ENCODE measurements at regions not wholly inside any gene's neighbourhood (a gene's known extent, or its start where the extent isn't known, plus 50 kb on each side); places are given as distances from the start of the nearest gene placed in this dataset.

- Histone ChIP-seq H3K36me3 (ENCODE audit: insufficient read depth, low read length) (no peaks in the 10 kb centered on the region), H3K4me3 (ENCODE audit: low read depth, low read length) (no peak overlapping the region), H3K27ac (ENCODE audit: low read depth, low read length) (no peak overlapping the region), H3K27me3 (ENCODE audit: insufficient read depth, low read length) (no peaks in the 10 kb centered on the region), H3K79me2 (ENCODE audit: control insufficient read depth, insufficient read depth, low read length, unreplicated experiment) (no peaks in the 10 kb centered on the region), H3K4me1 (ENCODE audit: control insufficient read depth, insufficient read depth, low read length, unreplicated experiment) (no peaks in the 10 kb centered on the region), H2AFZ (ENCODE audit: low read length, unreplicated experiment) (no peak overlapping the region)
Observed at GRCh38 chr5:4054092-4054491, 458.5 kb downstream of the IRX1 start.

- no peaks in the 10 kb centered on the region for H3K4me1 ChIP-seq (ENCODE audit: control insufficient read depth, insufficient read depth, low read length, unreplicated experiment)
- no peaks in the 10 kb centered on the region for H3K79me2 ChIP-seq (ENCODE audit: control insufficient read depth, insufficient read depth, low read length, unreplicated experiment)
- H2AFZ ChIP-seq (ENCODE audit: low read length, unreplicated experiment), result no peak overlapping the region
- no peaks in the 10 kb centered on the region for H3K36me3 ChIP-seq (ENCODE audit: insufficient read depth, low read length)
- H3K27me3 ChIP-seq (ENCODE audit: insufficient read depth, low read length), result no peaks in the 10 kb centered on the region
- no peak overlapping the region for H3K4me3 ChIP-seq (ENCODE audit: low read depth, low read length)
- no peak overlapping the region for H3K27ac ChIP-seq (ENCODE audit: low read depth, low read length)
Observed at GRCh38 chr5:4058899-4059298, 463.3 kb downstream of the IRX1 start.

GRCh38 chr5:4065472-4066320 lies 470.1 kb downstream of the IRX1 start:
- H3K36me3 ChIP-seq (ENCODE audit: insufficient read depth, low read length), result no peaks in the 10 kb centered on the region
- no peaks in the 10 kb centered on the region for H3K27me3 ChIP-seq (ENCODE audit: insufficient read depth, low read length)
- H3K79me2 ChIP-seq (ENCODE audit: control insufficient read depth, insufficient read depth, low read length, unreplicated experiment), result no peaks in the 10 kb centered on the region
- no peak overlapping the region for H2AFZ ChIP-seq (ENCODE audit: low read length, unreplicated experiment)
- H3K4me1 ChIP-seq (ENCODE audit: control insufficient read depth, insufficient read depth, low read length, unreplicated experiment), result no peaks in the 10 kb centered on the region
- H3K4me3 ChIP-seq (ENCODE audit: low read depth, low read length), result no peak overlapping the region
- no peak overlapping the region for H3K27ac ChIP-seq (ENCODE audit: low read depth, low read length)

DNA sequence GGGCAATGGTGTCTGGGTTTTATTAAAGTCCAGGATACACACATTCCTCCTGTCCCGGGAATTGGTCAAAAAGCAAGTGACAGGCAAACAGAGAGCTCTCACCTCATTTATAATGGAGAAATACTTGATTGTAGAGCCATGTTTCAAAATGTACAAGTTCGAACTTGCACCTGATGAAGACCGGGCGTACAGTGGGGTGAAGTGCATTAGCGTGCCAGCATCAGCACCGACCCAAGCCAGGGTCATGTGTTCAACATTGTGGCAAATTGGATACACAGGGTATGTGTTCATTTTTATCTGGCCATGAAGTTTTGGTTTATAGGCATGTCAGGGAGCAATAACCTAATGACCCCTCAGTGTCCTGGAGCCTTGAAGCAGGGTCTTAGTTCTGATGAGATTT lies 472.5 kb downstream of the IRX1 start:
- no peaks in the 10 kb centered on the region for H3K79me2 ChIP-seq (ENCODE audit: control insufficient read depth, insufficient read depth, low read length, unreplicated experiment)
- H3K27me3 ChIP-seq (ENCODE audit: insufficient read depth, low read length), result no peaks in the 10 kb centered on the region
- no peak overlapping the region for H3K27ac ChIP-seq (ENCODE audit: low read depth, low read length)
- H2AFZ ChIP-seq (ENCODE audit: low read length, unreplicated experiment), result no peak overlapping the region
- H3K4me3 ChIP-seq (ENCODE audit: low read depth, low read length), result no peak overlapping the region
- no peaks in the 10 kb centered on the region for H3K36me3 ChIP-seq (ENCODE audit: insufficient read depth, low read length)
- no peaks in the 10 kb centered on the region for H3K4me1 ChIP-seq (ENCODE audit: control insufficient read depth, insufficient read depth, low read length, unreplicated experiment)

GRCh38 chr5:4078544-4078943 lies 482.9 kb downstream of the IRX1 start:
- no peak overlapping the region for H3K27ac ChIP-seq (ENCODE audit: low read depth, low read length)
- H3K79me2 ChIP-seq (ENCODE audit: control insufficient read depth, insufficient read depth, low read length, unreplicated experiment), result no peaks in the 10 kb centered on the region
- H3K36me3 ChIP-seq (ENCODE audit: insufficient read depth, low read length), result no peaks in the 10 kb centered on the region
- no peak overlapping the region for H2AFZ ChIP-seq (ENCODE audit: low read length, unreplicated experiment)
- no peak overlapping the region for H3K4me3 ChIP-seq (ENCODE audit: low read depth, low read length)
- H3K4me1 ChIP-seq (ENCODE audit: control insufficient read depth, insufficient read depth, low read length, unreplicated experiment), result no peaks in the 10 kb centered on the region
- no peaks in the 10 kb centered on the region for H3K27me3 ChIP-seq (ENCODE audit: insufficient read depth, low read length)

GRCh38 chr5:4079831-4080230 lies 484.2 kb downstream of the IRX1 start:
- Histone ChIP-seq H2AFZ (ENCODE audit: low read length, unreplicated experiment) (no peak overlapping the region), H3K36me3 (ENCODE audit: insufficient read depth, low read length) (no peaks in the 10 kb centered on the region), H3K79me2 (ENCODE audit: control insufficient read depth, insufficient read depth, low read length, unreplicated experiment) (no peaks in the 10 kb centered on the region), H3K27ac (ENCODE audit: low read depth, low read length) (no peak overlapping the region), H3K4me3 (ENCODE audit: low read depth, low read length) (no peak overlapping the region), H3K4me1 (ENCODE audit: control insufficient read depth, insufficient read depth, low read length, unreplicated experiment) (no peaks in the 10 kb centered on the region), H3K27me3 (ENCODE audit: insufficient read depth, low read length) (no peaks in the 10 kb centered on the region)

DNA sequence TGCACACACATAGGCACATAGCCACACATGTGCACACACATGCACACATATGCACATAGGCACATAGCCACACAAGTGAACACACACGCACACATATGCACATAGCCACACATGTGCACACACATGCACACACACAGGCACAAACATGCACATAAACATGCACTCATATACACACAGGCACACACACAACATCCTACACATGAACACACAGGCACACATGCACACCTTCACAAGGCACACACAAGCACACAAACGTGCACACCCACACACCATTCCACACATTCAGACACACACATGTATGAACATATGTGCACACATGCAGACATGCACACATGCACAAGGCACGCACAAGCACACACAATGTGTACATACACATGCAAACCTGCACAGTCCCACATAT lies 484.7 kb downstream of the IRX1 start:
- Histone ChIP-seq H3K36me3 (ENCODE audit: insufficient read depth, low read length) (no peaks in the 10 kb centered on the region), H3K27ac (ENCODE audit: low read depth, low read length) (no peak overlapping the region), H3K27me3 (ENCODE audit: insufficient read depth, low read length) (no peaks in the 10 kb centered on the region), H3K79me2 (ENCODE audit: control insufficient read depth, insufficient read depth, low read length, unreplicated experiment) (no peaks in the 10 kb centered on the region), H3K4me3 (ENCODE audit: low read depth, low read length) (no peak overlapping the region), H2AFZ (ENCODE audit: low read length, unreplicated experiment) (no peak overlapping the region), H3K4me1 (ENCODE audit: control insufficient read depth, insufficient read depth, low read length, unreplicated experiment) (no peaks in the 10 kb centered on the region)

DNA sequence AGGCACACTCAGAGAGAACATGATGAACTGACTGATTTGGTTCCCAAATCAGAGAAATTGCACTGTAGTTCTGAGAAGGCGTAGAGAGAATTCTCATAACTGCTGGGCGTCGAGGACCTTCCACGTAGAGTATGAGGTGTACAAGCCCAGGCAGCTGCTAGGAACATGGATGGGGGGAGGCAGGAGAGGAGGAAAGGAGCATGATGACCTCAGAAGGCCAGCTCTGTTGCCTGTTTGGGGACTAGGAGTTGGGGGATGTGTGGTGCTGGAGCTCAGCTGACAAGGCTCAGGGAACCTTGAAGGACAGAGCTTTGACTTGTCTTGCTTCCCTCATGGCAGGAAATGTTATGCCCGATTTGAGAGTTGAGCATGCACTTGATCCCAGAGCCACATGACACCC lies 485.4 kb downstream of the IRX1 start:
- Histone ChIP-seq H3K79me2 (ENCODE audit: control insufficient read depth, insufficient read depth, low read length, unreplicated experiment) (no peaks in the 10 kb centered on the region), H2AFZ (ENCODE audit: low read length, unreplicated experiment) (no peak overlapping the region), H3K27me3 (ENCODE audit: insufficient read depth, low read length) (no peaks in the 10 kb centered on the region), H3K27ac (ENCODE audit: low read depth, low read length) (no peak overlapping the region), H3K4me1 (ENCODE audit: control insufficient read depth, insufficient read depth, low read length, unreplicated experiment) (no peaks in the 10 kb centered on the region), H3K4me3 (ENCODE audit: low read depth, low read length) (no peak overlapping the region), H3K36me3 (ENCODE audit: insufficient read depth, low read length) (no peaks in the 10 kb centered on the region)

DNA sequence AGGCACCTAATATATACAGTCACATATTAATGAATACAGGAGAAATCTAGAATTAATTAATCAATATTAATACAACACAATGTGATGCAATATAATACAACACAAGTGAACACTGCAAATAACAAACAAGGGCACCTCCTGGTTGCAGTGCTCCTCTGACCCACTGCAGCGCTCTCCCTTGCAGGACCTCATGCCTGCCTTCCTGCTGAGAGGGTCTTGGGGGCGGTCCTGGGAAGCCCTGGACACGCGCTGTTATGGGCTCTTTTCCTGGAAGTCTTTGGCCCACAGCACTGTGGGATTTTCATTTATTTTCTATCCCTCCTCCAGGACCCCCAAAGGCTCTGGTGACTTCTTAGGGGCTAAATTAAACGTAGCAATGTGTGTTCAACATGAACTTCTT lies 485.8 kb downstream of the IRX1 start:
- H3K27me3 ChIP-seq (ENCODE audit: insufficient read depth, low read length), result no peaks in the 10 kb centered on the region
- no peaks in the 10 kb centered on the region for H3K4me1 ChIP-seq (ENCODE audit: control insufficient read depth, insufficient read depth, low read length, unreplicated experiment)
- H2AFZ ChIP-seq (ENCODE audit: low read length, unreplicated experiment), result no peak overlapping the region
- no peaks in the 10 kb centered on the region for H3K36me3 ChIP-seq (ENCODE audit: insufficient read depth, low read length)
- H3K27ac ChIP-seq (ENCODE audit: low read depth, low read length), result no peak overlapping the region
- no peaks in the 10 kb centered on the region for H3K79me2 ChIP-seq (ENCODE audit: control insufficient read depth, insufficient read depth, low read length, unreplicated experiment)
- no peak overlapping the region for H3K4me3 ChIP-seq (ENCODE audit: low read depth, low read length)

- Histone ChIP-seq H3K27ac (ENCODE audit: low read depth, low read length) (no peak overlapping the region), H3K4me1 (ENCODE audit: control insufficient read depth, insufficient read depth, low read length, unreplicated experiment) (no peaks in the 10 kb centered on the region), H3K4me3 (ENCODE audit: low read depth, low read length) (no peak overlapping the region), H3K79me2 (ENCODE audit: control insufficient read depth, insufficient read depth, low read length, unreplicated experiment) (no peaks in the 10 kb centered on the region), H3K36me3 (ENCODE audit: insufficient read depth, low read length) (no peaks in the 10 kb centered on the region), H3K27me3 (ENCODE audit: insufficient read depth, low read length) (no peaks in the 10 kb centered on the region), H2AFZ (ENCODE audit: low read length, unreplicated experiment) (no peak overlapping the region)
Observed at GRCh38 chr5:4082966-4083564, 487.4 kb downstream of the IRX1 start.

Data from ACC112 (cell line).